T-helper 2 cell treated with Interferon-gamma antibody and Interleukin-4, amounts not matched to agents 5 μg/mL and 100 μg/mL, for 36 hours (primary cell): ENCODE measurements at regions not wholly inside any gene's neighbourhood (a gene's known extent, or its start where the extent isn't known, plus 50 kb on each side); places are given as distances from the start of the nearest gene placed in this dataset.

Source experiments
- DNase-seq: peaks from one replicate; pipeline ENCODE4 v3.0.0; 2021; ENCODE audit warnings: low spot score
- H3K27ac Mint-ChIP-seq: one replicate; pipeline ENCODE4 v1.8.0; 2021; ENCODE audit warnings: mild to moderate bottlenecking, mixed read lengths
- H3K27me3 Mint-ChIP-seq: one replicate; pipeline ENCODE4 v1.8.0; 2021; ENCODE audit warnings: low read depth, mixed read lengths
- H3K36me3 Mint-ChIP-seq: one replicate; pipeline ENCODE4 v1.8.0; 2021; ENCODE audit warnings: low read depth, mixed read lengths
- H3K4me1 Mint-ChIP-seq: one replicate; pipeline ENCODE4 v1.8.0; 2021; ENCODE audit warnings: low read depth, mixed read lengths
- H3K4me3 Mint-ChIP-seq: one replicate; pipeline ENCODE4 v1.8.0; 2022; ENCODE audit warnings: mild to moderate bottlenecking, moderate library complexity, mixed read lengths
- H3K9me3 Mint-ChIP-seq: one replicate; pipeline ENCODE4 v1.8.0; 2021; ENCODE audit warnings: mixed read lengths

DNA sequence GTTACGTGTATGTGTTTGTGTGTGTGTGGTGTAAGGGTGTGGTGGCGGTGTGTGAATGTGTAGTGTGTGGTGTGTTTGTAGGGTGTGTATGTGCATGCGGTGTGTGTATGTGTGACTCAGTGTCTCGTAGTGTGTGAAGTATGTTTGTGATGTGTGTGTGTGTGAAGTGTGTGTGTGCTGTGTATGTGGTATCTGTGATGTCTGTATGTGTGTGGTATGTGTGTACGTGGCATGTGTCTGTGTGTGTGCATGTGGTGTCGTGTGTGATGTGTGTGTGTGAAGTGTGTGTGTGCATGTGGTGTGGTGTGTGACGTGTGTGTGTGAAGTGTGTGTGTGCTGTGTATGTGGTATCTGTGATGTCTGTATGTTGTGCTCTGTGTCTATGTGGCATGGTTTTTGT, 339.4 kb downstream of the MTRR start:
- Mint-ChIP-seq H3K27me3 (no peaks in the 10 kb centered on the region), H3K4me3 (no peak overlapping the region), H3K27ac (no peak overlapping the region), H3K4me1 (no peaks in the 10 kb centered on the region), H3K9me3 (peaks cover 14% of the 10 kb centered on the region), H3K36me3 (no peaks in the 10 kb centered on the region)
- no peak for DNase-seq

DNA sequence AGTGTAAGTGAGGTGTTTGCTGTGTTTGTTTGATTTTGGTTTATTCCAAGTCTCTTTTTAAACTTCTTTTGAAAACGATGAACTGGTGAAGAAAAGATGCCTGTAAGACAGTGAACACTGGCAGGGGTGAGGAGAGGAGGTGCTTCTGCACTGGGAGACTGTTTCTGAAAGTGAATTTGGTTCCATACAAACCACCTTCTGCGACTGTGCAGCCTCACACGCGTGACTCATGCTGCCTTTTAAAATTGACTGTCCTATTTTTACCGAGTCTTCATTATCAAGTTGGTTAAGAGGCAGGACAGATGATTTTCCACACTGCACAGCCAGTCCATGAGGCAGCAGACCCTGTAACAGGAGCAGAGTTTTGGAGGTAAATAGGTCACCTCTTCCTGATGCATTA, 340.6 kb downstream of the MTRR start:
- Mint-ChIP-seq H3K4me1 (no peaks in the 10 kb centered on the region), H3K27ac (no peak overlapping the region), H3K9me3 (peaks cover 6% of the 10 kb centered on the region), H3K27me3 (no peaks in the 10 kb centered on the region), H3K4me3 (no peak overlapping the region), H3K36me3 (no peaks in the 10 kb centered on the region)
- DNase-seq: no peak

DNA sequence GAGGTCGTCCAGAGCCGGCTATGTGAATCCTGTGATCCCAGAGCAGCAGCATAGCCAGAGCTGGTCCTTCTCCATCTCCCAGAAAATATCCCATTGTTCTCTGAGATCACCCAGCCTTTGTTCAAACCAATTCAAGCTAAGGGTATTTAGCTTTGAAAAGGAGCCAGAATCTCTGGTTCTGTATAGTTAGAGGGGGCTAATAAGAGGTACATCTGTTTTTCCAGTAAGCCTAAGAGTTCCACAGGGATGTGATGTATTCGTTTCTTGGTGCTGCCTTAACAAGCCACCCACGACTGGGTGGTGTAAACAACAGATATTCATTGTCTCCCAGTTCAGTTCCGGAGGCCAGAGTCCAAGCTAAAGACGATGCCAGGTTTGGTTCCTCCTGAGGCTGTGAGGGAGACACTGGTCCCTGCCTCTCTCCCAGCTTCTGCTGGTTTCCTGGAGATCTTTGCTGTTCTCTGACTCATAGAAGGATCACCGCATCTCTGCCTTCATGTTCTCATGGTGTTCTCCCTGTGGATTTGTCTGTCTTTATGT, 344.8 kb downstream of the MTRR start:
- H3K9me3 Mint-ChIP-seq: peaks cover 11% of the 10 kb centered on the region
- no peaks in the 10 kb centered on the region for H3K4me1 Mint-ChIP-seq
- no peak overlapping the region for H3K27ac Mint-ChIP-seq
- DNase-seq: no peak
- no peaks in the 10 kb centered on the region for H3K36me3 Mint-ChIP-seq
- H3K27me3 Mint-ChIP-seq: no peaks in the 10 kb centered on the region
- H3K4me3 Mint-ChIP-seq: no peak overlapping the region

DNA sequence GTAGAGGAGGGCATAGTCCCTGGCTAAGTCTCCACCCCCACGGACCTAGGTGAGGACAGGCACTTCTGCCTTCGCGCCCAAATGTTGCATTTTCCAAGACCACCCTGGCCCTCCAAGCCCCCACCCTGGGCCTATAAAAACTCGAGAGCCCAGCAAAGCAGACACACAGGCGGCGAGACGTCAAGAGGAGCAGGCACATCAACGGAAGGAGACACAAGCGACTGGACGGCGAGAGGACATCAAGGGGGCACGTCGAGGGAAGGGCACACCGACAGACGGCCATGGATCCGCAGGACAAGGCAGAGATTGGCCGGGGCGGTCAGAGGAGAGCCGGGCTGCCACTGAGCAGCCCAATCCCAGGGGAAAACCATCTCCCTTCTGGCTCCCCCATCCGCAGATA, 348.0 kb downstream of the MTRR start:
- Mint-ChIP-seq H3K27me3 (no peaks in the 10 kb centered on the region), H3K27ac (no peak overlapping the region), H3K9me3 (peaks cover 18% of the 10 kb centered on the region), H3K36me3 (no peaks in the 10 kb centered on the region), H3K4me3 (no peak overlapping the region), H3K4me1 (no peaks in the 10 kb centered on the region)
- DNase-seq: no peak

DNA sequence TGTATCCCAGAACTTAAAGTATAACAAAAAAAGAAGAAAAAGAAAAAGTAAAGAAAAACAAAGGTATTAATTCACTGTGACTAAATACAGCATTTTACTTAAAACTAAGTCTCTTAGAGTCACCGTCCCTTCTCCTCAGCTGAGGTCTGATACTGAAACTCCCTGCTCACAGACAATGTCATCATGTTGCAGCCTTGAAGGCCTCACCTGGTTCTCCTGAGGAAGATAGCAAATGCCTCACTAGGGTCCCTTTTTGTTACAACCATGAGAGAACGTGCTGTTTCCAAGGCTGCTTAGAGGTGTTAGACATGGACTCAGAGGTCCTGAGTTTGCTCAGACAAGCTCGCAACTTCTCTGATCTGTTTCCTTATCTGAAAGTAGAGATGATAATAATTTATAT, 357.2 kb downstream of the MTRR start:
- no peak for DNase-seq
- no peak overlapping the region for H3K4me3 Mint-ChIP-seq
- no peaks in the 10 kb centered on the region for H3K36me3 Mint-ChIP-seq
- peaks cover 23% of the 10 kb centered on the region for H3K9me3 Mint-ChIP-seq
- H3K27ac Mint-ChIP-seq: no peak overlapping the region
- no peaks in the 10 kb centered on the region for H3K27me3 Mint-ChIP-seq
- H3K4me1 Mint-ChIP-seq: no peaks in the 10 kb centered on the region

DNA sequence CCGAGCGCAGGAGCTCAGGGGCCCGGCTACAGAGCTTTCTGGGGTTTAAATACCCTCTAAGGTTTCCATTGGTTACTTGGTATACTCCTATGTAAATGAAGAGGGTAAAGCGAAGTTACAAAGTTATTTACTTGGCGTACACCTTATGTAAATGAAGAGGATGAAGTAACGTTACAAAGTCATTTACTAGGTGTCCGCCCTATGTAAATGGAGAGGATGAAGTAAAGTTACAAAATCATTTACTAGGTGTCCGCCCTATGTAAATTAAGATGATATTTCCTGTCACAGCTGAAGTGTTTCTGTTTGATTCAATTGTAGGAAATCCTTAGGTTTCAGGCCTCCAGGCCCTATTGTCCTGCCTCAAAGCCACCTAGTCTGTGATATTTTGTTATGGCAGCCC, 358.2 kb downstream of the MTRR start:
- no peak for DNase-seq
- no peaks in the 10 kb centered on the region for H3K36me3 Mint-ChIP-seq
- no peaks in the 10 kb centered on the region for H3K4me1 Mint-ChIP-seq
- peaks cover 17% of the 10 kb centered on the region for H3K9me3 Mint-ChIP-seq
- no peak overlapping the region for H3K4me3 Mint-ChIP-seq
- no peak overlapping the region for H3K27ac Mint-ChIP-seq
- no peaks in the 10 kb centered on the region for H3K27me3 Mint-ChIP-seq

DNA sequence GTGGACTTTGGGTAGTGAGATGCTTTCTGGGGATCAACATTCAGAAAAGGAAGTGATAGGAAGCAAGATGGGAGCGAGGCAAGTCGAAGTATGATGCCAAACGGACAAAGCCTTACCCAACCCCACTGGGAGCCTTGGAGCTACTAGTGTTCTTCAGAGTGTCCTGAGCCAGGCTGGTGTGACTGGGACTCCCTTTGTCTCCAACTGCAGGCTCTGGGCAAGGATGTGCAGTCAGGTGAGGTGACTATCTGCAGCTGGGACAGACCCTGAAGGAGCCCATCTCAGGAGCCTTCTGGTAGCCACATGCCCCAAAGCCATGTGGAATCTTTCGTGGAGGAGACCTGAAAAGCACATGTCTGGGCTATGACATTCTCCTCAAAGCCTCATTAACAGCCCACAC, 360.6 kb downstream of the MTRR start:
- Mint-ChIP-seq H3K27me3 (no peaks in the 10 kb centered on the region), H3K9me3 (peaks cover 4% of the 10 kb centered on the region), H3K4me1 (no peaks in the 10 kb centered on the region), H3K27ac (no peak overlapping the region), H3K36me3 (no peaks in the 10 kb centered on the region), H3K4me3 (no peak overlapping the region)
- no peak for DNase-seq

DNA sequence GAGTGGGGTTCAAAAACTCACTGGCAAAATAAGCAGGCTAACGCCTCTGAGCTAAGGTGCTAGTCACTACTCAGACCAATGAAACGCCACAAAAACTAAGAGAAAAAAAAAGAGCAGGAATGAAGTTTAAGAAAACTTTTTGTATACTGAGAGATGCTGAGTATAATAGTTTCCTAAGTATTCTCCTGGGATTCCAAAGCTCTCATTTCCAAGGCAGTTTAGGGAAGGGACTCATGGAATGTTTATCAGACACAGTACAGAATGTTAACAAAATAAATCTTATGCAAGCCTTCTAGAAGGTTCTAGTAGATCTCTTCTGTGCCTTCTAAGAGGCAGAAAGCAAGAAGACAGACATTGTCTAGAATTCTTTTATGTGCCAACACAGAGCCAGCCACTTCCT, 361.9 kb downstream of the MTRR start:
- no peaks in the 10 kb centered on the region for H3K4me1 Mint-ChIP-seq
- no peaks in the 10 kb centered on the region for H3K36me3 Mint-ChIP-seq
- no peaks in the 10 kb centered on the region for H3K27me3 Mint-ChIP-seq
- no peak for DNase-seq
- H3K27ac Mint-ChIP-seq: no peak overlapping the region
- H3K9me3 Mint-ChIP-seq: peaks cover 4% of the 10 kb centered on the region
- no peak overlapping the region for H3K4me3 Mint-ChIP-seq

DNA sequence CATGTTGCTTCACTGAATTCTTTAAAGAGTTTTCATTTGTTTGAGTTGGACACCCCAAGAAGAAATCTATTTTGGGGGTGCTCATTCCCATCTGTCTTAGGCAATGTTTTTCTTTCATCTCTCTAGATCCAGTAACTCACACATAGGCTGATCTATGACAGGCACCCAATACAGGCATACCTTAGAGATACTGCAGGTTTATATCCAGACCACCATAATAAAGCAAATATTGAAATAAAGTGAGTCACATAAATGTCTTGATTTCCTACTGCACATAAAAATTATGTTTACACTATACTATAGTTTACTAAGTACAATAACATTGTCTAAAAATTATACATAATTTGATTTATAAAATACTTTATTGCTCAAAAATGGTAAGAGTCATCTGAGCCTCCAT, 364.5 kb downstream of the MTRR start:
- H3K27me3 Mint-ChIP-seq: no peaks in the 10 kb centered on the region
- H3K27ac Mint-ChIP-seq: no peak overlapping the region
- no peaks in the 10 kb centered on the region for H3K36me3 Mint-ChIP-seq
- H3K4me3 Mint-ChIP-seq: no peak overlapping the region
- H3K4me1 Mint-ChIP-seq: no peaks in the 10 kb centered on the region
- H3K9me3 Mint-ChIP-seq: peaks cover 5% of the 10 kb centered on the region
- DNase-seq: no peak

DNA sequence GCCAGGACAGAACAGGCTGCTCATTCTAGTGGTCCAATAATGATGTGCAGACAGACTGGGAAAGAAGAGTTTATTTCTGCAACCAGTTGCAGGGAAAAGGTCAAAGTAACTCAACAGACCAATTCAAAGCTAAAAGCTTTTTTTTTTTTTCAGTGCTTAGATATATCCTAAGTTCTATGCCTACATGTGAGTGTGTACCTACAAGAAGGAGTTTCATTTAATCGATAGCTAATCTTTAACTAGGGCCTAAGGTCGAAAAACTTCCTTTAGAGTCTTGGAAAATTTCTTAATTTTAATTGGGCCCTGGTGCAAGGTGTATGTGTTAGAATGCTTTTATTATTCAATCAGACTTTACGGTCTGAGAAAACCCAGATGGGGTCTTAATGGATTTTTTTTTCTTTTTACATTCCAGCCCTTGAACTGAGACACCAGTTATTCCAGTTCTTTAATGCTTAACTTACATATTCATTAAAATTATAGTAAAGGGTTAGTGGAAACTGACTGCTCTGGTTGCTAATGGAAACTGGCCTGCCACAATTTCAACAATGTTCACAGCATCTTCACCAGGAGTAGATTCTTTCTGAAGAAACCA, 365.3 kb downstream of the MTRR start:
- no peaks in the 10 kb centered on the region for H3K4me1 Mint-ChIP-seq
- no peak overlapping the region for H3K4me3 Mint-ChIP-seq

DNA sequence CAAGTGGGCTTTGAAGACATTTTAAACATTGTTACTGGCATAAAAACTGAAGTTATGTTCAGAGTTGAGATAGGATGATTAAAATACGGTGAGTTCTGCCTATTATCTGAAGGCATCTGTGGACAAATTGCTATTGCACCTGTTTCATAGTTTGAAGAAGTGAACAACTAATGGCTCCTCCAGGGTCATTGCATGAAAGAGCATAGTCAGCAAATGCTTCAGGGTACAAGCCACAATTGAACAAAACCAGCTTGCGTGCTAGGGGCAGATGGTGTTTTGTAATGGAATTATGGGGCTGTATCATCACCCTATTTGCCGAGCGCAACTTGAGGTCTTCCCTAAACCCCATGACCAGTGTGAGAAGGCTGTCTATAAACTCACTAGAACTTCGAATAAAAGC, 369.1 kb downstream of the MTRR start:
- no peaks in the 10 kb centered on the region for H3K36me3 Mint-ChIP-seq
- H3K4me1 Mint-ChIP-seq: no peaks in the 10 kb centered on the region
- H3K4me3 Mint-ChIP-seq: no peak overlapping the region
- no peaks in the 10 kb centered on the region for H3K27me3 Mint-ChIP-seq
- no peak for DNase-seq
- no peak overlapping the region for H3K27ac Mint-ChIP-seq
- H3K9me3 Mint-ChIP-seq: peaks cover 5% of the 10 kb centered on the region

More for the DNA sequence above, 365.3 kb downstream of the MTRR start:
- no peaks in the 10 kb centered on the region for H3K27me3 Mint-ChIP-seq
- H3K27ac Mint-ChIP-seq: no peak overlapping the region
- H3K9me3 Mint-ChIP-seq: peaks cover 5% of the 10 kb centered on the region
- no peak for DNase-seq
- no peaks in the 10 kb centered on the region for H3K36me3 Mint-ChIP-seq

DNA sequence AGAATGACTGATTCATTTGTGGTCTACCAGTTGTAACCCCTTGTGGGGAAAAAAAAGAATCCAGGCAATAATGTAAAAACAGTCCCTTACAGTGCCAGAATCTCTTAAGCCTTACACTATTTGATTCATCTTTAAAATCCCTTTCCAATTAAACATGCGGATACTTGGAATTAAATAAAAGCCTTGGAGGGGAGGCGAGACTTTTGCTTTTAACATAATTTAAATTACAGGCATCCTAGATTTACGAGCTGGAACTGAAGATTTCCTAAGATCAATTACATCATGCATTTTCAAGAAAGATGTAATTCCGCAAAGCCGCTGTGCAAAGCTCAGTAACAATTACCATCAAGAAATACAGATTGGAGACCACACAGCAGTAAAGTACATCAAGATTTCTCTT, 370.2 kb downstream of the MTRR start:
- no peak overlapping the region for H3K27ac Mint-ChIP-seq

DNA sequence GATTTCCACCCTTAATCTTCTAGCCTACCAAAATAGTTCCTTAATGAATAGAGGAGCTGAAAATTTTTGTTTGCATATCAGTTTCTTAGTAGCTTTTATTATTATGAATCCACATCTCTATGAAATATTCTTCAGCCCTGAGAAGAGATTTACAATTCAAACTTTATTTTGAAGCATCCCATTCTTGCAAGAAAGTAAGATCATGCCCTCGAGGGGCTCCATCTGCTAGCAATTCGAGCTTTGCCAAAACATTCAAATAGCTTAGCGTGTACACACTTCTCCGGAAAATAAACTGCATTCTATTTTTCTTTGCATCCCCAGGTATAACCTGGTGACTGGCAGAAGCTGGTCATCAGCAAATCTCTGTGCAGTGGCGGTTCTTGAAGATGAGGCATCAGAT, 370.7 kb downstream of the MTRR start:
- Mint-ChIP-seq H3K27me3 (no peaks in the 10 kb centered on the region), H3K27ac (no peak overlapping the region), H3K4me1 (no peaks in the 10 kb centered on the region), H3K4me3 (no peak overlapping the region), H3K9me3 (peaks cover 7% of the 10 kb centered on the region), H3K36me3 (no peaks in the 10 kb centered on the region)
- DNase-seq: no peak

More for the DNA sequence above, 370.2 kb downstream of the MTRR start:
- H3K4me3 Mint-ChIP-seq: no peak overlapping the region
- no peaks in the 10 kb centered on the region for H3K27me3 Mint-ChIP-seq
- H3K9me3 Mint-ChIP-seq: peaks cover 5% of the 10 kb centered on the region
- no peaks in the 10 kb centered on the region for H3K4me1 Mint-ChIP-seq
- DNase-seq: no peak
- no peaks in the 10 kb centered on the region for H3K36me3 Mint-ChIP-seq

DNA sequence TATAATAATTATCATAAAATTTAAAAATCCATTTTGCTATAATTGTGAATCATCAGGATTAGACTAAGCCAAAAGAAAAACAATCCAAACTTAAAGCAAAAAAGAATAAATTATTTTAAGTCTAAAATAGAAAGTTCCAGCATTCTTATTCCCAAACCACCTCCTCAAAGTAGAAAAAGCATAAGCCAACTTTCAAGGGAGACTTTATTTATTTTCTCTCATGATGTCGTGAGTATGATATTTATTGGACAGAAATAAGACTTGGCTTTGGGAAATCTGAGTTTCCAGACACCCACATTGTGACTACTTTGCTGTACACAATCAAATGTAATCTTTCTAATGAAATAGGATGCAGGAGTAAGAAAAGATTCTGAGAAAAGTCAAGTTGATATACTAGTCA, 372.1 kb downstream of the MTRR start:
- DNase-seq: no peak
- H3K36me3 Mint-ChIP-seq: no peaks in the 10 kb centered on the region
- peaks cover 10% of the 10 kb centered on the region for H3K9me3 Mint-ChIP-seq
- H3K27me3 Mint-ChIP-seq: no peaks in the 10 kb centered on the region
- H3K4me3 Mint-ChIP-seq: no peak overlapping the region
- no peak overlapping the region for H3K27ac Mint-ChIP-seq
- H3K4me1 Mint-ChIP-seq: no peaks in the 10 kb centered on the region

DNA sequence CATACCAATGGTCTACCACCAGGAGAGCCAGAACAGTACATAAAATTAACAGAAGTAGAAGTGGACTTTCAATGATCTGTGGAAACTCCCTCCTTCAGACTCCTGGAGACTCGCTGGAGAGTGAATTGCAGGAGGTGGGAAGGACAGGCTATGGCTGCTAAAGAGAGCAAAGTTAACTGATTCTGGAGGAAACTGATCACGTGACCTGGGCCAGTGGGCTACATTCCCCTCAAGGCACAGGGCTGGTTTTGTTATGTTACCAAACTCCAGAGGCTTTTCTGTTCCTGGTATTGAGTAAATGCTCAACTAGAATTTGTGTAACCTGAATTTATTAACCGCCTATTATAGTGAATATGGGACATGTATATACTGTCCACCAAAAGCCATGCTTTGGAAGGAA, 372.6 kb downstream of the MTRR start:
- no peaks in the 10 kb centered on the region for H3K36me3 Mint-ChIP-seq
- H3K27ac Mint-ChIP-seq: no peak overlapping the region
- H3K4me1 Mint-ChIP-seq: no peaks in the 10 kb centered on the region
- H3K9me3 Mint-ChIP-seq: peaks cover 10% of the 10 kb centered on the region
- H3K4me3 Mint-ChIP-seq: no peak overlapping the region
- no peaks in the 10 kb centered on the region for H3K27me3 Mint-ChIP-seq
- DNase-seq: no peak
